Vagina (tissue), 2 donors: ENCODE measurements at regions not wholly inside any gene's neighbourhood (a gene's known extent, or its start where the extent isn't known, plus 50 kb on each side); places are given as distances from the start of the nearest gene placed in this dataset.

ENCODE experiments used
- CTCF ChIP-seq, 3 experiments: fragments of 450-650 bp in 2 of 3; fragments of 200-600 bp in 1 of 3; sonication (generic) in 1 of 3; IDR thresholded peaks; one replicate each; pipeline ENCODE4 v1.5.1; 2017 to 2019; ENCODE audit warnings: antibody characterized with exemption in 3 of 3, mild to moderate bottlenecking in 2 of 3, moderate library complexity in 2 of 3
- POLR2A ChIP-seq, 2 donors: fragments of 450-650 bp; IDR thresholded peaks; one replicate each; pipeline ENCODE4 v1.6.1; 2017; ENCODE audit warnings: antibody characterized with exemption in 2 of 2, mild to moderate bottlenecking in 2 of 2, moderate library complexity in 2 of 2

- no peak for TF ChIP-seq CTCF (IDR thresholded peaks at IDR 0.05)
- no peak for TF ChIP-seq POLR2A (IDR thresholded peaks at IDR 0.05)
Measured at GRCh38 chr6:18586133-18586532, 199.0 kb downstream of the RNF144B start.
